CD14-positive monocyte (primary cell): ENCODE measurements at regions not wholly inside any gene's neighbourhood (a gene's known extent, or its start where the extent isn't known, plus 50 kb on each side); places are given as distances from the start of the nearest gene placed in this dataset.

Experiments
- DNase-seq, 3 donors: peaks; one replicate each; pipeline ENCODE4 v3.0.0-alpha.2; 2011 to 2022
- H2AFZ ChIP-seq: 2 replicates; pipeline ENCODE4 v1.6.0; 2012; ENCODE audit warnings: mild to moderate bottlenecking, low read depth, low read length, inconsistent platforms; ENCODE audit not compliant: insufficient read depth, poor library complexity, severe bottlenecking
- H3K27ac ChIP-seq, 2 donors: 1 replicate in 1 of 2; 2 replicates in 1 of 2; pipeline ENCODE4 v1.5.1; 2012 to 2013; ENCODE audit warnings: low read length in 2 of 2, control low read depth in 1 of 2, inconsistent platforms in 1 of 2, low read depth in 1 of 2, mild to moderate bottlenecking in 1 of 2
- H3K27me3 ChIP-seq, 2 donors: one replicate each; pipeline versions ENCODE4 v1.6.0 to v1.6.1; 2011 to 2013; ENCODE audit warnings: low read length in 2 of 2; ENCODE audit not compliant: control insufficient read depth in 2 of 2, insufficient read depth in 2 of 2
- H3K36me3 ChIP-seq, 2 donors: replicated peaks in 1 of 2; 1 replicate in 1 of 2; 2 replicates in 1 of 2; pipeline versions ENCODE4 v1.5.1 to v1.6.1; 2012 to 2013; ENCODE audit warnings: low read length in 2 of 2, control low read depth in 1 of 2, inconsistent platforms in 1 of 2, mild to moderate bottlenecking in 1 of 2; ENCODE audit not compliant: insufficient read depth in 2 of 2, control insufficient read depth in 1 of 2
- H3K4me1 ChIP-seq, 2 donors: 1 replicate in 1 of 2; 2 replicates in 1 of 2; pipeline versions ENCODE4 v1.5.1 to v1.6.1; 2012 to 2013; ENCODE audit warnings: low read length in 2 of 2, control low read depth in 1 of 2, inconsistent platforms in 1 of 2, mild to moderate bottlenecking in 1 of 2, moderate library complexity in 1 of 2; ENCODE audit not compliant: insufficient read depth in 2 of 2, control insufficient read depth in 1 of 2
- H3K4me2 ChIP-seq: replicated peaks from 2 replicates; pipeline ENCODE3; 2012; ENCODE audit warnings: low read length, moderate library complexity, mild to moderate bottlenecking; ENCODE audit not compliant: poor library complexity, severe bottlenecking; ENCODE audit errors: extremely low read depth
- H3K4me3 ChIP-seq, 3 experiments: fragments of 200-600 bp in 1 of 3; sonication (generic) in 1 of 3; replicated peaks in 1 of 3; 1 replicate in 2 of 3; 2 replicates in 1 of 3; pipeline ENCODE4 v1.5.1; 2011 to 2013; ENCODE audit warnings: low read length in 3 of 3, mild to moderate bottlenecking in 3 of 3, control low read depth in 2 of 3, low read depth in 2 of 3, inconsistent platforms in 1 of 3, moderate library complexity in 1 of 3
- H3K79me2 ChIP-seq: 2 replicates; pipeline ENCODE4 v1.6.0; 2012; ENCODE audit warnings: mild to moderate bottlenecking, control low read depth, inconsistent platforms, low read length, moderate library complexity; ENCODE audit not compliant: insufficient read depth
- H3K9ac ChIP-seq: 2 replicates; pipeline ENCODE4 v1.6.0; 2017; ENCODE audit warnings: low read length, mild to moderate bottlenecking; ENCODE audit not compliant: insufficient read depth, poor library complexity, severe bottlenecking
- H3K9me3 ChIP-seq, 2 donors: replicated peaks in 1 of 2; 1 replicate in 1 of 2; 2 replicates in 1 of 2; pipeline versions ENCODE4 v1.5.1 to v1.6.1; 2012 to 2013; ENCODE audit warnings: low read length in 2 of 2, control low read depth in 1 of 2; ENCODE audit not compliant: control insufficient read depth in 1 of 2, insufficient read depth in 1 of 2
- H4K20me1 ChIP-seq: 2 replicates; pipeline ENCODE4 v1.6.0; 2012; ENCODE audit warnings: mild to moderate bottlenecking, low read length, control low read depth, moderate library complexity; ENCODE audit not compliant: insufficient read depth
- H3K27ac Mint-ChIP-seq, 7 donors: one replicate each; pipeline ENCODE4 v1.8.0; 2020; ENCODE audit warnings: mild to moderate bottlenecking in 7 of 7, mixed read lengths in 7 of 7, moderate library complexity in 6 of 7, inconsistent platforms in 2 of 7
- H3K27me3 Mint-ChIP-seq, 3 donors: one replicate each; pipeline ENCODE4 v1.8.0; 2021 to 2022; ENCODE audit warnings: low read depth in 3 of 3, mild to moderate bottlenecking in 3 of 3, mixed read lengths in 3 of 3, moderate library complexity in 3 of 3, inconsistent platforms in 1 of 3
- H3K36me3 Mint-ChIP-seq, 2 donors: one replicate each; pipeline ENCODE4 v1.8.0; 2020; ENCODE audit warnings: mixed read lengths in 2 of 2, inconsistent platforms in 1 of 2, mild to moderate bottlenecking in 1 of 2
- H3K4me1 Mint-ChIP-seq: one replicate; pipeline ENCODE4 v1.8.0; 2020; ENCODE audit warnings: mild to moderate bottlenecking, mixed read lengths
- H3K4me3 Mint-ChIP-seq, 2 donors: one replicate each; pipeline ENCODE4 v1.8.0; 2020; ENCODE audit warnings: mild to moderate bottlenecking in 2 of 2, mixed read lengths in 2 of 2, moderate library complexity in 1 of 2
- H3K9me3 Mint-ChIP-seq, 7 donors: one replicate each; pipeline ENCODE4 v1.8.0; 2020 to 2022; ENCODE audit warnings: mixed read lengths in 7 of 7, mild to moderate bottlenecking in 6 of 7, moderate library complexity in 6 of 7, inconsistent platforms in 2 of 7
- CTCF ChIP-seq: fragments of 200-600 bp; IDR thresholded peaks from one replicate; pipeline ENCODE4 v1.8.0; 2022; ENCODE audit warnings: antibody characterized with exemption, mild to moderate bottlenecking
- WGBS: methylation state at CpG from one replicate; pipeline ENCODE4 v1.1.5; 2013; ENCODE audit warnings: missing lambda C conversion rate; ENCODE audit not compliant: insufficient coverage; 5-methylcytosine and 5-hydroxymethylcytosine counted together
- intact Hi-C, 2 donors: fragments of 100-400 bp; cut with micrococcal nuclease; formaldehyde crosslinking; loops; one replicate each; pipeline versions ENCODE4 v1.15.0 to v1.15.1; 2023

- H3K4me2 ChIP-seq, result no peak overlapping the region
- Mint-ChIP-seq H3K27ac (no peak overlapping the region), H3K27me3 (peaks cover 1 to 6% (median 2%) of the 10 kb centered on the region in 3 donors), H3K4me1 (no peaks in the 10 kb centered on the region), H3K36me3 (no peaks in the 10 kb centered on the region), H3K4me3 (no peak overlapping the region), H3K9me3 (peaks cover 1 to 13% (median 5%) of the 10 kb centered on the region in 7 donors)
- H3K9ac ChIP-seq, result no peak overlapping the region
- H3K4me3 ChIP-seq, result no peak overlapping the region
- H3K79me2 ChIP-seq, result no peaks in the 10 kb centered on the region
- no peaks in the 10 kb centered on the region for H3K36me3 ChIP-seq
- no peaks in the 10 kb centered on the region for H4K20me1 ChIP-seq
- intact Hi-C loops, result no loop called here
- TF ChIP-seq CTCF, result no peak
- H3K9me3 ChIP-seq, result no peaks in the 10 kb centered on the region
- WGBS, result 89% methylated on average over 2 of the region's 3 CpGs
- no peak overlapping the region for H3K27ac ChIP-seq
- H2AFZ ChIP-seq, result no peak overlapping the region
- H3K27me3 ChIP-seq, result peaks cover 0 to 3% of the 10 kb centered on the region in 2 donors
- H3K4me1 ChIP-seq, result no peaks in the 10 kb centered on the region
- DNase-seq, result no peak
These were observed 72.8 kb upstream of the CNR1 start for GRCh38 chr6:88238901-88239300.

GRCh38 chr6:88238065-88238464, 71.9 kb upstream of the CNR1 start:
- H2AFZ ChIP-seq, result no peak overlapping the region

More at GRCh38 chr6:88238065-88238464, 71.9 kb upstream of the CNR1 start:
- no peak overlapping the region for H3K27ac ChIP-seq
- peaks cover 1 to 6% (median 2%) of the 10 kb centered on the region in 3 donors for H3K27me3 Mint-ChIP-seq
- intact Hi-C loops, result no loop called here
- 50% methylated on average over 1 of the region's 1 CpG for WGBS
- H3K9me3 Mint-ChIP-seq, result peaks cover 2 to 16% (median 7%) of the 10 kb centered on the region in 7 donors
- no peak overlapping the region for H3K4me2 ChIP-seq
- H3K4me1 Mint-ChIP-seq, result no peaks in the 10 kb centered on the region
- no peaks in the 10 kb centered on the region for H3K9me3 ChIP-seq
- H3K36me3 ChIP-seq, result no peaks in the 10 kb centered on the region
- no peak overlapping the region for H3K9ac ChIP-seq
- no peaks in the 10 kb centered on the region for H3K79me2 ChIP-seq
- peaks cover 0 to 3% of the 10 kb centered on the region in 2 donors for H3K27me3 ChIP-seq
- no peak for TF ChIP-seq CTCF
- no peak overlapping the region for H3K4me3 ChIP-seq
- no peaks in the 10 kb centered on the region for H3K36me3 Mint-ChIP-seq
- H4K20me1 ChIP-seq, result no peaks in the 10 kb centered on the region
- H3K4me1 ChIP-seq, result no peaks in the 10 kb centered on the region
- H3K27ac Mint-ChIP-seq, result no peak overlapping the region
- no peak for DNase-seq
- no peak overlapping the region for H3K4me3 Mint-ChIP-seq
